Activated CD4-positive, alpha-beta T cell treated with anti-CD3 and anti-CD28 coated beads, Interleukin-10, Interleukin-2, amounts not matched to agents 100 ng/mL and 50 ng/mL, durations not matched to agents 16 hours and 8 hours (primary cell): ENCODE measurements at regions not wholly inside any gene's neighbourhood (a gene's known extent, or its start where the extent isn't known, plus 50 kb on each side); places are given as distances from the start of the nearest gene placed in this dataset.
"Not testable (repeated sequence)": the region's sequence is repeated elsewhere in the genome, so short reads cannot be mapped to it uniquely, and the experiment has no call there.

ENCODE experiments used
- DNase-seq: peaks from one replicate; pipeline ENCODE4 v3.0.0-alpha.2; 2020

- no peak for DNase-seq
Measured at GRCh38 chr2:144631636-144632035, 111.7 kb upstream of the ZEB2 start.

DNA sequence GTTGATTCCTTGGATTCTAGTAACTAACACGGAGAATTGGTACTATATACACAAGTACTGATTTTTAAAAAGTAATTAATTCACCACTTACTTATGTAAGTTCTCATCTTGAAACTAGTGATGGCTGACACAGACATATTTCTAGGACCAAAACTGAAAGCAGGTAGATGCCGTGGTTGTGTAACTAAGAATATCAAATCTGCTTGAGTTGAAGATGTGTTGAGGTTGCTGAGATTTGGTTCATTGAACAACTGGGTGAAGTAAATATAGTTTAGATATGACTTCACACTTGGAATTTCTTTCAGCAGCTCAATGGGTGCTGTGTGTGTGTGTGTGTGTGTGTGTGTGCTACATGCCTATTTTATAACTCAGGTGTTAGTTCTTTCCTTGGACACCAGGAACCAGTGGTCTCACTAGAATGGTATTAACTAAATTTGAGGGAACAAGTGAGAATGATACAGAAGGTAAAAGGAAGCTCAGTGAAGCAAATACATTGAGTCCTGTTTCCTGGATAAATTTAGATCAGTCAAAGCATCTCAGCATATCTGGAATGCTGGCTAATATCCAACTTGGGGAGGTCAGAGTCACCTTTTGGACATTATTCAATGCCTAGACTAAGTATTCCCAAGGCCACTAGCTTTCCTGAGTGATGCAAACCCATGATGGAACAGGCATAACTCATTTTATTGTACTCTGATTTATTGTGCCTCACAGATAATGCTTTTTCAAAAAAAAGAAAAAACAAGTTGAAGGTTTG, 110.7 kb upstream of the ZEB2 start:
- DNase-seq: peak; percentile 26

DNA sequence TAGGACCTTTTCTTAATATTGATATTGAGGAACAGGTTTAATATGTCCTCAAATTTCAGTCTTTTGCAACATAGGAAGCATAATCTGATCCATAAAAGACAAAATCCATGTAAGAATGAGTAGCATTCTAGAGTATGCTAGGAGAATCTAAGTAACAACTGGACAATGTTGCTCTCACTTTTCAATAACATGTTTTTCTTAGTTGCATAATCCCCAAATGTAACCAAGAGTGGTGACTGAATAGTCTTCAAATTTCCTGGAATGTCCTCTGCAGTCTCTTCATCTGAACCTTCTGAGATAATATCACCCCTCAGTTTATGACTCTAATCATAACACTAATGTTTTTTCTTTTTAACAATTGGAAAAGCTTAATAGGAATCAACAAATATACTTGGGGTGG, 110.0 kb upstream of the ZEB2 start:
- DNase-seq: no peak

- DNase-seq: no peak
Measured at GRCh38 chr2:144628566-144628965, 108.6 kb upstream of the ZEB2 start.

DNA sequence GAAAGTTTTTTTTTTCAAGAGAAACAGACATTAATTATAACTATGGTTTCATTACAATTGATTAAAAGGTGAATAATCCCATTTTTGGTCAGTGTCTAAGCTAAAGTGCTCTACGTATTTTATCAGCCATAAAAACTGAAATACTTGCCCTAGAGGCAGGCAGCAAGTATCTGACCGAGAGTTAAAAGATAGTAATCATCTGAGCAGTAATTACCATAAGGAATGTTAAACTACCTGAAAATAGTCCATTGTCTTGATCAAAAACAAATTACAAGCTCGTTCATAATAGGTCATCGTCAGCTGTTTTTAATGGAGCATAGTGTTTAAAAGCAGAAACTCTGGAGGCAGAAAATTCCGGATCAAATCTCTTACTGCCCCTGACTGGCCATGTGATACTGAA, 105.7 kb upstream of the ZEB2 start:
- no peak for DNase-seq

DNA sequence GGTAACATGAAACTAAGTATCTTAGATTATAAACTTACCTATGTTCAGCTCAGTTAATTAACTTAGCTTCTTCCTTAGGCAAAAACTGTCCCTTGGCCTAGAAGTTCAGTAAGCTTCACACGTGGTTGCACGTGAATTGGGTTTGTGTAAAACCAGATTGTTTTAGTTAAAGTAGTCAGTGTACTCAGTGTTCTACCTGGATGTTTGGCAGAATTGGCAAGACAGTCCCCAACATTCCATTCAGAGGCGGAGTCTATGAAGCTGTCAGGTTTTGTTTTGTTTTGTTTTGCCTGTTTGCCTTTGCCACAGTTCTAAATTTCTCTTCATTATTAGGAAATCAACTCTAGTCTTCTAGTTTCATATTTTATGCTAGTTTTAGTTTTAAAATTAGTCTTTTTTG, 105.3 kb upstream of the ZEB2 start:
- DNase-seq: no peak

- DNase-seq: no peak
Measured at GRCh38 chr2:144624451-144624850, 104.5 kb upstream of the ZEB2 start.

DNA sequence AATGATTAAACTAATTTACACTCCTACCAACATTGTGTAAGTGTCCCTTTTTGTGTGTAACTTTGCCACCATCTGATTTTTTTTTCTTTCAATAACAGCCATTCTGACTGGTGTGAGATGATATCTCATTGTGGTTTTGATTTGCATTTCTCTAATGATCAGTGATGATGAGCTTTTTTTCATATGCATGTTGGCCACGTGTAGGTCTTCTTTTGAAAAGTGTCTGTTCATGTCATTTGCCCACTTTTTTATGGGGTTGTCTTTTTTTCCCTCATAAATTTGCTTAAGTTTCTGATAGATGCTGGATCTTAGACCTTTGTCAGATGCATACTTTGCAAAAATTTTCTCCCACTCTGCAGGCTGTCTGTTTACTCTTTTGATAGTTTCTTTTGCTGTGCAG, 102.5 kb upstream of the ZEB2 start:
- DNase-seq: not testable (repeated sequence)

DNA sequence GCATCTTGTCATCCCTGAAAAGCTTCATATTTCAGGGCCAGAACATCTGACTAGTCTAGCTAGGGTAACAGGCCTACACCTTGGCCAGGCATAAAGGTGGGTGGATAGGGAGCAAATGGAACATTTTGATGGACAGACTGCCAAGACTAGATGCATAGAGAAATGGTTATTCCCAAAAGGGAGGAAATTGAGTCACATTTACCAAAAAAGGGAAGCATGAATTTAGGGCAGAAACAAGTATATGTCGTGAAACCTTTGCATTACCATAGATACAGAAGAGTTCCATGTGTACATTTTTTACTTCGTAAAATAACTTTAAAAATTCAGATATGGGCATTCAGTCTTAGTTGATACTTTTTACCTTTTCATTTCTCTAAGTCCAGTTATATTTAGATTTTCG, 101.3 kb upstream of the ZEB2 start:
- no peak for DNase-seq

GRCh38 chr2:144619760-144620159, 99.8 kb upstream of the ZEB2 start:
- DNase-seq: peak; percentile 47

DNA sequence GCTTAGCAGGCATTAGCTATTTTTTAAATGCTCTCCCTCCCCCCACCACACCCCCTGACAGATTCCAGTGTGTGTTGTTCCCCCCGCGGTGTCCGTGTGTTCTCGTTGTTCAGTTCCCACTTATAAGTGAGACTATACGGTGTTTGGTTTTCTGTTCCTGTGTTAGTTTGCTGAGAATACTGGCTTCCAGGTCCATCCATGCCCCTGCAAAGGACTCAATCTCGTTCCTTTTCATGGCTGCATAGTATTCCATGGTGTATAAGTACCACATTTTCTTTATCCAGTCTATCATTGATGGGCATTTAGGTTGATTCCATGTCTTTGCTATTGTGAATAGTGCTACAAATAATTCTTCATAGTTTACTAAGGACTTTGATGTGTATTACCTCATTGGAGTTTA, 97.3 kb upstream of the ZEB2 start:
- DNase-seq: not testable (repeated sequence)

DNA sequence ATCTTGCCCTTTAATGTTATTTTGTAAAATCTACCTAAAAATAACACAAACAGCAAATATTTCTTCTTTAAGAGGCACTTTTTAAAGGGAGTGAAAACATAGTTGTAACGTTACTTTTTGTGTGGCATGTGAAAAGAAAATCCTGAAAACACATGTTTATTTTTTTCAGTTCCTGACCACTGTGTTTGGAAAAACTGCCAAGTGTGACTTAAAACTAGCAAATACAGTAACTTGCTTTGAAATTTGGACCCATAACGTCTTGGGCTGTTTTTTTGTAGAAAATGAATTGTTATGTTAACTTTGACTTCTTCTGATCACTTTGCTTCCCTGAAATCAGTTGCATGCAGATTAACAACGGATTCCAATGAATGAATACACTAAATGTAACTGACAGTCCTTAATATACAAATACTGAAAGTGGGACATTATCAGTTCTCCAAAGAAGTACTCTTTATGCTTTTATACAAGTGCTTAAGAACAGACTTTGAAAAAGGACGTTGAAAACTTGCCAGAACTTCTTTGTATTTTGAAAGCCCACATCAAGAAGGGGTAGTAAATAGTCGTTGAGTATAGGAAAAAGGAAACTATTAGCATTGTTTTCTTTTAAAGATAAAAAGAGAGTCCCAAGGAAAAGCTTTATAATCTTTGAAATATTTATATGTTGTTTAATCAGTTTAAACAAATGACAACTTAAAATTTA, 96.1 kb upstream of the ZEB2 start:
- no peak for DNase-seq

DNA sequence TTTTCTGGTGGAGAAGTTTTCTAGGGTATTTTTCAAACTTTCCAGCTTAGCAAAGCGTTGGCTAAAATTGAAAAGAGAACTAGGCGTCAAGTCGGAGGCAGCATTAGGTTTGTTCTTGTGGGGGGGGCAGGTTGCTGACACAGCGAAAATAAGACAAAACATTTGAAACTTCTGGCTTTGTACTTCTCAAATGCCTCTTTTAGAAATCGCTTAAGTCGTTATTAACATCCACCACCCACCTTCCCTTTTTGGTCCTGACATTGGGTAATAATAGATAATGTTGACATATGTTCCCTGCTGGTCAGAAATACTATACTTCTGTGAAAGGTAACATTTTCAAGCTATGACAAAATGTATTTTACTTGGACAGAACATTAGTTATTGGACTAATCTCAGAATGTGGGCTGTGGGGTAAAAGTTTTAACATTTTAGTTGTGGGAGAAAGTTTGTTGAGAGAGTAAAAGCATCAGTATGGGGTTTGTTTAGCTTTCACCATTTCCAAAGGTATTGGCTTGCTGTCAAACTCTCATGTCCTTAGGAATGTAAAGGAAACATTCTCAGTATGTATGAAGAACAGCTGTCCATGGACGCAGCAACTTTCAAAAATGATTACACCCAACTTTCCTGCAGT, 88.1 kb upstream of the ZEB2 start:
- no peak for DNase-seq

GRCh38 chr2:144607099-144607498, 87.2 kb upstream of the ZEB2 start:
- no peak for DNase-seq

GRCh38 chr2:144606466-144607095, 86.7 kb upstream of the ZEB2 start:
- no peak for DNase-seq

- DNase-seq: no peak
Measured at GRCh38 chr2:144605231-144605840, 85.4 kb upstream of the ZEB2 start.

DNA sequence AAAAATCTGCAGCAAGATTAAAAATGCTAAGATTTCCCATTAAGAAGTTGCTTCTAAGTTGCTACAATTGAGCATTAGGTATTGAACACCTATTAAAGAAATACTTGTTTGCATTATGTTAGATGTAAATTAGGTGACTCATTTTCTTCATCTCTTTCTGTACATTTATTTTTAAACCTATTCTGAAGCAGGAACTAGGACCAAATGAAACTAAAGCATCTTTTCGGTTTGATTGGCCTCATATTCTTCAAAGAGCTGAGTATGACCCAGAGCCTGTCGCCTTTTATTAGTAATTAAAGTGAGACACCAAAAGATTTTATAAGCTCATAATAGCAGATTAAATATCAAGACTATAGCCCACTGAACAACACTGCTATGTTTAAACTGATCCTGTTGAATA, 83.4 kb upstream of the ZEB2 start:
- DNase-seq: no peak

- no peak for DNase-seq
Measured at GRCh38 chr2:144598906-144599305, 79.0 kb upstream of the ZEB2 start.

- no peak for DNase-seq
Measured at GRCh38 chr2:144597894-144598593, 78.1 kb upstream of the ZEB2 start.

DNA sequence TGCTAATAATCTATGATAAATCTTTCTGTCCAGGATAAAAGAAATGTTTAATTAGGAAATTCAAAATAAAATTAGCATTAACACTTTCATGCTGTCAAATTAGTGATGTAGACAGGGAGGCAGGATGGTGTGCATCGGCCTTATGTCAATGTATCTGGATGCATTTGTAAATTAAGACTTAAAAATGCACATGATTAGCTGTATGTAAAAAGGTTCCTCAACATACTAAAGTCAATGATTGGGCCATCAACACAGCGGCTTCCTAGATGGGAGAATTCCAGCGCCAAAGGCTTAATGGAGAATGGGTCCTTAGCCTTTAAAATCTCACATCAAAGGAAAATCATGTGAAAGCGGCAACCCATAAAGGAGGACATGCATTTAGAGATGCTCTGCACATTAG, 77.5 kb upstream of the ZEB2 start:
- no peak for DNase-seq

GRCh38 chr2:144596073-144596871, 76.4 kb upstream of the ZEB2 start:
- DNase-seq: peak; percentile 44

- DNase-seq: no peak
Measured at GRCh38 chr2:144595686-144596072, 75.8 kb upstream of the ZEB2 start.
